K562 (cell line): ENCODE measurements at regions not wholly inside any gene's neighbourhood (a gene's known extent, or its start where the extent isn't known, plus 50 kb on each side); places are given as distances from the start of the nearest gene placed in this dataset.

Experiments used
- BRCA1 ChIP-seq, 2 experiments: fragments of 450-650 bp in 1 of 2; sonication (generic) in 1 of 2; formaldehyde crosslinking in 1 of 2; IDR thresholded peaks; 2 replicates each; pipeline versions ENCODE4 v1.5.0 to v1.6.1; 2017 to 2020; ENCODE audit warnings: mild to moderate bottlenecking in 1 of 2, missing genetic modification reagents in 1 of 2
- GABPA ChIP-seq: fragments of 200-800 bp; sonication (Bioruptor generic); conservative IDR thresholded peaks from 2 replicates; pipeline ENCODE4 v1.6.1; 2016; ENCODE audit warnings: low read depth, missing genetic modification characterization, missing compliant biosample characterization
- KAT7 ChIP-seq: sonication (generic); formaldehyde crosslinking; IDR thresholded peaks from 2 replicates; pipeline ENCODE4 v1.8.0; 2022; ENCODE audit warnings: missing genetic modification reagents, mild to moderate bottlenecking, borderline replicate concordance
- MAFF ChIP-seq: IDR thresholded peaks from 2 replicates; pipeline ENCODE4 v1.6.1; 2012; ENCODE audit warnings: low read length, improper control_type of control experiment
- MAFG ChIP-seq: fragments of 450-650 bp; conservative IDR thresholded peaks from 2 replicates; pipeline ENCODE4 v1.6.1; 2016; ENCODE audit warnings: missing genetic modification characterization, missing compliant biosample characterization
- MAX ChIP-seq: sonication (generic); formaldehyde crosslinking; IDR thresholded peaks from 2 replicates; pipeline ENCODE4 v1.9.0; 2022; ENCODE audit warnings: mild to moderate bottlenecking, missing genetic modification reagents
- NCOR1 ChIP-seq: fragments of 450-650 bp; IDR thresholded peaks from 2 replicates; pipeline ENCODE4 v1.6.1; 2016; ENCODE audit warnings: mild to moderate bottlenecking, moderate library complexity
- POLR2A ChIP-seq: fragments of 450-650 bp; conservative IDR thresholded peaks from 2 replicates; pipeline ENCODE4 v1.6.1; 2016
- ZNF583 ChIP-seq: fragments of 250-450 bp; sonication (Bioruptor Pico); IDR thresholded peaks from 2 replicates; pipeline ENCODE4 v1.4.0; 2020

GRCh38 chr1:104921525-104921924, 1171.8 kb downstream of the AMY1C start:
- TF ChIP-seq GABPA (tag) (no peak), NCOR1 (no peak), KAT7 (CRISPR knock-in tag) (no peak), ZNF583 (CRISPR knock-in tag) (no peak), POLR2A (no peak), MAX (CRISPR knock-in tag) (no peak), MAFF (no peak), MAFG (no peak), BRCA1 (IDR thresholded peaks at IDR 0.05) (no peak), BRCA1 (CRISPR knock-in tag; IDR thresholded peaks at IDR 0.05) (no peak)
